Gastroesophageal sphincter (tissue), 3 donors: ENCODE measurements at regions not wholly inside any gene's neighbourhood (a gene's known extent, or its start where the extent isn't known, plus 50 kb on each side); places are given as distances from the start of the nearest gene placed in this dataset.

ENCODE experiments used
- EP300 ChIP-seq: sonication (generic); formaldehyde crosslinking; IDR thresholded peaks from one replicate; pipeline ENCODE4 v1.6.1; 2017; ENCODE audit warnings: antibody characterized with exemption, mild to moderate bottlenecking
- TF ChIP-seq, protein P1 (sequence below), 4 experiments: fragments of 200-600 bp in 2 of 4; fragments of 450-650 bp in 2 of 4; sonication (generic) in 1 of 4; IDR thresholded peaks; one replicate each; pipeline ENCODE4 v1.5.1; 2017 to 2019; ENCODE audit warnings: antibody characterized with exemption in 4 of 4, mild to moderate bottlenecking in 2 of 4, moderate library complexity in 2 of 4

DNA sequence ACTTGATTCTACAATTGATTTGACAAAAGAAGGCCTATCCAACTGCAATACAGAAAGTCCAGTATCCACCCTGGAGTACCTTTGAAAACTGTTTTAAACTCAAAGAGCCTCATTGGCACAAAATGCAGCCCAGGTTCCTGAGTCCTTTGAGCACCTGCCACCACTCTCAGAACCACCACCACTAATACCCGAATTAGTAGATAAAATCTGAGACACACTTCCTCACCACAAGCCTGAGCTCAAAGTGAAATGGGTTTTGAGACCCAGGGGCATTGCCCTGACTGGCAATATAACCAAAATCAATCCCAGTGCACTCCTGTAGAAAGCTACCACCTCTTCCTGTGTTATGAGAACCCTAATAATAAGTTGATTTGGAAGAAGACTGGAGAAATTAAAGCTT lies 215.7 kb downstream of the CSNK2A3 start:
- no peak for TF ChIP-seq EP300
- TF ChIP-seq, protein P1, sequence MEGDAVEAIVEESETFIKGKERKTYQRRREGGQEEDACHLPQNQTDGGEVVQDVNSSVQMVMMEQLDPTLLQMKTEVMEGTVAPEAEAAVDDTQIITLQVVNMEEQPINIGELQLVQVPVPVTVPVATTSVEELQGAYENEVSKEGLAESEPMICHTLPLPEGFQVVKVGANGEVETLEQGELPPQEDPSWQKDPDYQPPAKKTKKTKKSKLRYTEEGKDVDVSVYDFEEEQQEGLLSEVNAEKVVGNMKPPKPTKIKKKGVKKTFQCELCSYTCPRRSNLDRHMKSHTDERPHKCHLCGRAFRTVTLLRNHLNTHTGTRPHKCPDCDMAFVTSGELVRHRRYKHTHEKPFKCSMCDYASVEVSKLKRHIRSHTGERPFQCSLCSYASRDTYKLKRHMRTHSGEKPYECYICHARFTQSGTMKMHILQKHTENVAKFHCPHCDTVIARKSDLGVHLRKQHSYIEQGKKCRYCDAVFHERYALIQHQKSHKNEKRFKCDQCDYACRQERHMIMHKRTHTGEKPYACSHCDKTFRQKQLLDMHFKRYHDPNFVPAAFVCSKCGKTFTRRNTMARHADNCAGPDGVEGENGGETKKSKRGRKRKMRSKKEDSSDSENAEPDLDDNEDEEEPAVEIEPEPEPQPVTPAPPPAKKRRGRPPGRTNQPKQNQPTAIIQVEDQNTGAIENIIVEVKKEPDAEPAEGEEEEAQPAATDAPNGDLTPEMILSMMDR (IDR thresholded peaks at IDR 0.05): no peak
